Urinary bladder (tissue), 3 donors: ENCODE measurements at regions not wholly inside any gene's neighbourhood (a gene's known extent, or its start where the extent isn't known, plus 50 kb on each side); places are given as distances from the start of the nearest gene placed in this dataset.

Source experiments
- DNase-seq: peaks from one replicate; pipeline ENCODE4 v3.0.0-alpha.2; 2015; ENCODE audit errors: extremely low spot score
- H3K27ac ChIP-seq: one replicate; pipeline ENCODE4 v1.5.1; 2013; ENCODE audit warnings: low read depth, mild to moderate bottlenecking, moderate library complexity
- H3K36me3 ChIP-seq: one replicate; pipeline ENCODE4 v1.6.1; 2013; ENCODE audit warnings: mild to moderate bottlenecking, moderate library complexity; ENCODE audit not compliant: insufficient read depth
- H3K4me1 ChIP-seq: one replicate; pipeline ENCODE4 v1.6.1; 2013; ENCODE audit warnings: mild to moderate bottlenecking, moderate library complexity; ENCODE audit not compliant: insufficient read depth
- H3K4me3 ChIP-seq: one replicate; pipeline ENCODE4 v1.5.1; 2013; ENCODE audit warnings: low read depth, low read length
- WGBS: extraction: QIAGEN DNeasy Blood & Tissue Kit; methylation state at CpG from one replicate; pipeline ENCODE4 v1.1.7; 2013; 5-methylcytosine and 5-hydroxymethylcytosine counted together
- donor health status: healthy with polysubstance abuse.
- donor health status: healthy.

- no peak overlapping the region for H3K4me3 ChIP-seq
- no peaks in the 10 kb centered on the region for H3K4me1 ChIP-seq
- H3K27ac ChIP-seq, result no peak overlapping the region
- no peak for DNase-seq
- H3K36me3 ChIP-seq, result no peaks in the 10 kb centered on the region
- 28% methylated on average over 2 of the region's 2 CpGs for WGBS
Observed at GRCh38 chr4:32824336-32824735, 2104.2 kb downstream of the PCDH7 start.

- WGBS, result 91% methylated on average over 3 of the region's 3 CpGs
Observed at GRCh38 chr4:32826169-32826568, 2106.0 kb downstream of the PCDH7 start.

GRCh38 chr4:32830160-32830559 lies 2110.0 kb downstream of the PCDH7 start:
- WGBS, result 93% methylated on average over 1 of the region's 1 CpG

More at GRCh38 chr4:32826169-32826568, 2106.0 kb downstream of the PCDH7 start:
- H3K36me3 ChIP-seq, result no peaks in the 10 kb centered on the region
- DNase-seq, result no peak
- H3K4me3 ChIP-seq, result no peak overlapping the region
- H3K4me1 ChIP-seq, result no peaks in the 10 kb centered on the region
- H3K27ac ChIP-seq, result no peak overlapping the region

GRCh38 chr4:32831104-32831503 lies 2110.9 kb downstream of the PCDH7 start:
- no peak overlapping the region for H3K4me3 ChIP-seq
- H3K36me3 ChIP-seq, result no peaks in the 10 kb centered on the region
- H3K27ac ChIP-seq, result no peak overlapping the region
- no peak for DNase-seq
- no peaks in the 10 kb centered on the region for H3K4me1 ChIP-seq

More at GRCh38 chr4:32830160-32830559, 2110.0 kb downstream of the PCDH7 start:
- H3K4me1 ChIP-seq, result no peaks in the 10 kb centered on the region
- H3K27ac ChIP-seq, result no peak overlapping the region
- no peak overlapping the region for H3K4me3 ChIP-seq
- DNase-seq, result no peak
- no peaks in the 10 kb centered on the region for H3K36me3 ChIP-seq

GRCh38 chr4:32840461-32841189 lies 2120.5 kb downstream of the PCDH7 start:
- no peaks in the 10 kb centered on the region for H3K36me3 ChIP-seq
- no peaks in the 10 kb centered on the region for H3K4me1 ChIP-seq
- no peak overlapping the region for H3K4me3 ChIP-seq
- H3K27ac ChIP-seq, result no peak overlapping the region
- DNase-seq, result no peak
- 85% methylated on average over 4 of the region's 4 CpGs for WGBS

- Histone ChIP-seq H3K4me3 (no peak overlapping the region), H3K36me3 (no peaks in the 10 kb centered on the region), H3K27ac (no peak overlapping the region), H3K4me1 (no peaks in the 10 kb centered on the region)
- WGBS, result 37% methylated on average over 1 of the region's 1 CpG
- no peak for DNase-seq
Observed at GRCh38 chr4:32841217-32841616, 2121.0 kb downstream of the PCDH7 start.

GRCh38 chr4:32847461-32847860 lies 2127.3 kb downstream of the PCDH7 start:
- H3K4me1 ChIP-seq, result no peaks in the 10 kb centered on the region
- no peak for DNase-seq
- no peak overlapping the region for H3K27ac ChIP-seq
- no peak overlapping the region for H3K4me3 ChIP-seq
- WGBS, result 65% methylated on average over 3 of the region's 3 CpGs
- H3K36me3 ChIP-seq, result no peaks in the 10 kb centered on the region

- Histone ChIP-seq H3K4me3 (no peak overlapping the region), H3K27ac (no peak overlapping the region), H3K36me3 (no peaks in the 10 kb centered on the region), H3K4me1 (no peaks in the 10 kb centered on the region)
- 71% methylated on average over 2 of the region's 2 CpGs for WGBS
- no peak for DNase-seq
Observed at GRCh38 chr4:32855622-32856021, 2135.5 kb downstream of the PCDH7 start.

- 73% methylated on average over 1 of the region's 1 CpG for WGBS
- DNase-seq, result no peak
- H3K27ac ChIP-seq, result no peak overlapping the region
- no peaks in the 10 kb centered on the region for H3K36me3 ChIP-seq
- H3K4me3 ChIP-seq, result no peak overlapping the region
- H3K4me1 ChIP-seq, result no peaks in the 10 kb centered on the region
Observed at GRCh38 chr4:32858361-32858760, 2138.2 kb downstream of the PCDH7 start.

- Histone ChIP-seq H3K36me3 (no peaks in the 10 kb centered on the region), H3K27ac (no peak overlapping the region), H3K4me3 (no peak overlapping the region), H3K4me1 (no peaks in the 10 kb centered on the region)
- WGBS, result 95% methylated on average over 2 of the region's 2 CpGs
- no peak for DNase-seq
Observed at GRCh38 chr4:32858971-32859370, 2138.8 kb downstream of the PCDH7 start.

GRCh38 chr4:32864713-32865351 lies 2144.7 kb downstream of the PCDH7 start:
- no peak overlapping the region for H3K27ac ChIP-seq
- no peaks in the 10 kb centered on the region for H3K4me1 ChIP-seq
- 86% methylated on average over 3 of the region's 3 CpGs for WGBS
- DNase-seq, result no peak
- H3K4me3 ChIP-seq, result no peak overlapping the region
- H3K36me3 ChIP-seq, result no peaks in the 10 kb centered on the region

GRCh38 chr4:32876546-32876945 lies 2156.4 kb downstream of the PCDH7 start:
- WGBS, result 86% methylated on average over 5 of the region's 5 CpGs
- H3K36me3 ChIP-seq, result no peaks in the 10 kb centered on the region
- no peaks in the 10 kb centered on the region for H3K4me1 ChIP-seq
- H3K4me3 ChIP-seq, result no peak overlapping the region
- H3K27ac ChIP-seq, result no peak overlapping the region
- DNase-seq, result no peak

GRCh38 chr4:32879913-32880312 lies 2159.7 kb downstream of the PCDH7 start:
- Histone ChIP-seq H3K27ac (no peak overlapping the region), H3K4me1 (no peaks in the 10 kb centered on the region), H3K36me3 (no peaks in the 10 kb centered on the region), H3K4me3 (no peak overlapping the region)
- no peak for DNase-seq
- WGBS, result 95% methylated on average over 1 of the region's 1 CpG

GRCh38 chr4:32884198-32884597 lies 2164.0 kb downstream of the PCDH7 start:
- H3K27ac ChIP-seq, result no peak overlapping the region
- no peaks in the 10 kb centered on the region for H3K36me3 ChIP-seq
- no peaks in the 10 kb centered on the region for H3K4me1 ChIP-seq
- no peak overlapping the region for H3K4me3 ChIP-seq
- 42% methylated on average over 2 of the region's 2 CpGs for WGBS
- DNase-seq, result no peak
